Endothelial cell of hepatic sinusoid (primary cell): ENCODE measurements at regions not wholly inside any gene's neighbourhood (a gene's known extent, or its start where the extent isn't known, plus 50 kb on each side); places are given as distances from the start of the nearest gene placed in this dataset.

ENCODE experiments used
- in situ Hi-C: cut with HindIII; loops from 2 replicates; pipeline ENCODE4 v1.10.0; 2017; ENCODE audit warnings: low sequenced_read_pairs

GRCh38 chr7:41256186-41256945 is 446.5 kb downstream of the INHBA start:
- in situ Hi-C loops: no loop called here

- in situ Hi-C loops: no loop called here
These were observed 447.2 kb downstream of the INHBA start for GRCh38 chr7:41255716-41256115.

GRCh38 chr7:41255113-41255512 is 447.8 kb downstream of the INHBA start:
- in situ Hi-C loops: no loop called here

GRCh38 chr7:41252957-41253356 is 449.9 kb downstream of the INHBA start:
- in situ Hi-C loops: no loop called here

- in situ Hi-C loops: no loop called here
These were observed 450.3 kb downstream of the INHBA start for GRCh38 chr7:41252551-41252950.

- in situ Hi-C loops: no loop called here
These were observed 455.6 kb downstream of the INHBA start for GRCh38 chr7:41247143-41247865.

- in situ Hi-C loops: no loop called here
These were observed 457.0 kb downstream of the INHBA start for GRCh38 chr7:41245916-41246315.

GRCh38 chr7:41244246-41244645 is 458.6 kb downstream of the INHBA start:
- in situ Hi-C loops: no loop called here

- in situ Hi-C loops: no loop called here
These were observed 461.2 kb downstream of the INHBA start for GRCh38 chr7:41241641-41242040.

GRCh38 chr7:41239596-41239995 is 463.3 kb downstream of the INHBA start:
- in situ Hi-C loops: no loop called here

GRCh38 chr7:41238851-41239331 is 464.0 kb downstream of the INHBA start:
- in situ Hi-C loops: no loop called here

GRCh38 chr7:41237956-41238355 is 464.9 kb downstream of the INHBA start:
- in situ Hi-C loops: no loop called here

GRCh38 chr7:41232086-41232485 is 470.8 kb downstream of the INHBA start:
- in situ Hi-C loops: no loop called here

GRCh38 chr7:41224063-41224763 is 478.7 kb downstream of the INHBA start:
- in situ Hi-C loops: no loop called here

GRCh38 chr7:41222746-41223145 is 480.1 kb downstream of the INHBA start:
- in situ Hi-C loops: no loop called here

- in situ Hi-C loops: no loop called here
These were observed 482.6 kb downstream of the INHBA start for GRCh38 chr7:41220266-41220665.

GRCh38 chr7:41219276-41219675 is 483.6 kb downstream of the INHBA start:
- in situ Hi-C loops: no loop called here

- in situ Hi-C loops: no loop called here
These were observed 485.6 kb downstream of the INHBA start for GRCh38 chr7:41217306-41217705.

- in situ Hi-C loops: no loop called here
These were observed 495.7 kb downstream of the INHBA start for GRCh38 chr7:41207141-41207540.

- in situ Hi-C loops: no loop called here
These were observed 496.6 kb downstream of the INHBA start for GRCh38 chr7:41206267-41206666.

GRCh38 chr7:41205600-41205999 is 497.3 kb downstream of the INHBA start:
- in situ Hi-C loops: no loop called here

GRCh38 chr7:41203542-41203941 is 499.3 kb downstream of the INHBA start:
- in situ Hi-C loops: no loop called here
